ENCODE measurements at regions not wholly inside any gene's neighbourhood (a gene's known extent, or its start where the extent isn't known, plus 50 kb on each side); places are given as distances from the start of the nearest gene placed in this dataset.

GRCh38 chr13:97564956-97565355, 131.0 kb downstream of the RAP2A start:
- DNase-seq, result no peak

- DNase-seq, result no peak
Observed at GRCh38 chr13:97565906-97566305, 131.9 kb downstream of the RAP2A start.

- DNase-seq, result no peak
Observed at GRCh38 chr13:97566907-97567306, 132.9 kb downstream of the RAP2A start.

- DNase-seq, result no peak
Observed at GRCh38 chr13:97567510-97568243, 133.7 kb downstream of the RAP2A start.

GRCh38 chr13:97568850-97569249, 134.9 kb downstream of the RAP2A start:
- no peak for DNase-seq

GRCh38 chr13:97569841-97570240, 135.9 kb downstream of the RAP2A start:
- no peak for DNase-seq

- no peak for DNase-seq
Observed at GRCh38 chr13:97570442-97570841, 136.5 kb downstream of the RAP2A start.

- DNase-seq, result no peak
Observed at GRCh38 chr13:97573011-97573410, 139.0 kb downstream of the RAP2A start.

- no peak for DNase-seq
Observed at GRCh38 chr13:97574926-97575325, 141.0 kb downstream of the RAP2A start.

- DNase-seq, result no peak
Observed at GRCh38 chr13:97577026-97577425, 143.1 kb downstream of the RAP2A start.

GRCh38 chr13:97582170-97582569, 148.2 kb downstream of the RAP2A start:
- DNase-seq, result no peak

GRCh38 chr13:97583907-97584497, 150.0 kb downstream of the RAP2A start:
- peak; percentile 48 for DNase-seq

- DNase-seq, result no peak
Observed at GRCh38 chr13:97586941-97587340, 153.0 kb downstream of the RAP2A start.

- no peak for DNase-seq
Observed at GRCh38 chr13:97588993-97589392, 155.0 kb downstream of the RAP2A start.

- no peak for DNase-seq
Observed at GRCh38 chr13:97600458-97601075, 166.6 kb downstream of the RAP2A start.

- no peak for DNase-seq
Observed at GRCh38 chr13:97615266-97615665, 181.3 kb downstream of the RAP2A start.

GRCh38 chr13:97616385-97616784, 182.4 kb downstream of the RAP2A start:
- no peak for DNase-seq

- no peak for DNase-seq
Observed at GRCh38 chr13:97621025-97621424, 187.1 kb downstream of the RAP2A start.

GRCh38 chr13:97621631-97622030, 187.7 kb downstream of the RAP2A start:
- no peak for DNase-seq

- no peak for DNase-seq
Observed at GRCh38 chr13:97627566-97627965, 193.6 kb downstream of the RAP2A start.

- DNase-seq, result peak; percentile 17
Observed at GRCh38 chr13:97629601-97630272, 195.8 kb downstream of the RAP2A start.

GRCh38 chr13:97630725-97631124, 196.8 kb downstream of the RAP2A start:
- DNase-seq, result no peak

- no peak for DNase-seq
Observed at GRCh38 chr13:97631158-97631557, 197.2 kb downstream of the RAP2A start.

- no peak for DNase-seq
Observed at GRCh38 chr13:97639236-97639635, 205.3 kb downstream of the RAP2A start.
